NK-92 treated with Interleukin-12 subunit alpha and Interleukin-12 subunit beta, amount 100 ng/mL, for 24 hours (cell line): ENCODE measurements at regions not wholly inside any gene's neighbourhood (a gene's known extent, or its start where the extent isn't known, plus 50 kb on each side); places are given as distances from the start of the nearest gene placed in this dataset.

Source experiments
- DNase-seq: peaks from one replicate; lab custom pipeline; 2025; lab: John Stamatoyannopoulos, UW

DNA sequence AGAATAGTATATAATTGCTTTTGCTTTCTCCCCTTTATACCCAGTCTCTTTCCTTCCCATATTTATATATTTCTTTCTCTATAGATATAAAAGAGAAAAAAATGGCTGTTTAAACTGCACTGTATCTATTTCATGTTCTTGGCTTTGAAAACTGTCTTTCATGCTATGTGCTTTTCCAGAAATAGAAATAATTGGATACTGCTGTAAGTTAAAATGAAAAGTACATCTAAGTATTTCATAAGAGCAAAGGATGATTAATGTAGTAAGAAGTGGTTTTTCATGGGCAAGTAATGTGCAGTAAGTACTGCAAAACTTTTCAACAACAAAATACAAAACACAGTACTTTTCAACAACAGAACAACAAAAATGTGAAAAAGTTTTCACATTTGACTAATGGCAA is 237.9 kb downstream of the SNCA start:
- DNase-seq = no peak

DNA sequence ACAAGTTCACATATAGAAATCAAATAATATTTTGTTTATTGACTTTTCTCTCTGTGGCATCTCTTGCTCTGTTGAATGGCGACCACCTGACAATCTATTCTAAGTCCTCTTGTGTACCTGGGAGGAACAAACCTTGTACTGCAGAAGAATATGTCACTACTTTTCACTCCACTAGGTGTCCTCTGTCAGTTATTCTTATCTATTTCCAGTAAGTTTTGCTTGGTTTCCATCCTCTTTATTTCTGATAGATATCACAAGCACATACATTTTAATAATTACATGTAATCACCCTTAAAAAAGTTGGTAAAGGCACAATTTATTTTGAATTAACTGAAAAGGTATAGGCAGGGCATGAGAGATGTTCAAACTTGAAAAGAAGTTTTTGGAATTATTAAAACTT is 238.4 kb downstream of the SNCA start:
- no peak for DNase-seq

DNA sequence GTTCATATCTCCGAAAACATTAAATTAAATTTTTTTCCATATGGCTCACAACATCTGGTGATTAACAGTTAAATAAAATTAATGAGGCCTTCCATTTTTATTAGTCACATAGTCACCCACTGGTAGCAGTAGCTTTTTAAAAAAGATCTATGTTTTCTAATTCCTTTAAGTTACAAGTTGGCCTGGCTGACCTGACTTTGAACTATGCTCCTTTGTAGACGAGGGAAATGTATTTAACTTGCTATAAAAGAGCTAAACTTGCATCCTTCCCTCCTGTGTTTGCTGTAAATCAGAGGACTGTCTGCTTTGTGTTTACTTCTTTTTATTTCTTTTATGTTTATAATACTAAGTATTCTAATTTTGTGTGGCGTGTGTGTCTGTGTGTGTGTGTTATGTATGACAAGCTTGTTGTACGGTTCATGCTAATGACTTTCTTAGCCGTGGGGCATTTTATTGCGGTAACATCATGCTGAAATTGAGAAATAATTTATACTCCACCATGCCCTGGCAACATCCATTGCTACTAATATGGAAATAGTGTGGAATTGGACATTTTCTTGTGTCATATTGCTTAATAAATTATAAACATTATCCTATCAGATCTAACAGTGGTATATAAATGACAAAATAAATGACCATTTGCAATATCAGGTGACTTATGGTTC is 241.7 kb downstream of the SNCA start:
- no peak for DNase-seq

DNA sequence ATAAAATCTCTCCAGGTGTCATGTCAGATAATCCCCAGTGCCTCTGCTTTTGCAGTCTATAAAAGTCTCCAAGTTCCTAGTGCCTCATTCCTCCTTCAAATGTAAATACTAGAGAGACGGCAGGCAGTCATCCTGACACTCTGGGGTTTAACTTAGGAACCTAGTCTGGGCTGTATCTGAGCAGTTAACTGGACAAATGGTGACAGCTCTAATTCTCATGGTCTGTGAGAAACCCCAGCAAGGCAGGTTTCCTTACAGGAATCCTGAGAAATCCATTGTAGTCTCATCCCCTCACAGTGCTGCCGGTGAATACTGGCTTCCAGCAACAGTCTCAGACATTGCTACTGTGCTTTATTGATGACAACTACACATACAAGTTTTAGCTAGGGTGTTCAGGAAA is 246.8 kb downstream of the SNCA start:
- no peak for DNase-seq

DNA sequence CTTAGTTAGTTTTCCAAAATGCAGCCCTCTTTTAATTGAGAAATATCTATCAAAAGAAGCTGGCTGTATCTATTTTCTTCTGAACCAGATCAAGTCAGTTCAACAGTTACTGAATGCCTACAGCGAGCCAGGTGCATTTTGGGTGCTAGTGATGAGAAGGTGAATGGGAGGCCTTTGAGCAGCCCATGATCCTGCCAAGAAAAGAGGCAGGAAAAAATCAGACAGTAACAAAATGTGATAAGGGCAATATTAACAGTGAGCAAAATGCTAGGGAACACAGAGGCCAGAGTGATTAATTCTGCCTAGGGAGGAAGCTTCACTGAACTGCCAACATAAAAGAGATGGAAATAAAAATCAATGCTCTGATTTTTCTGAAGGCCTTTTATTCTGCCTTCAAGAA is 248.5 kb downstream of the SNCA start:
- no peak for DNase-seq

DNA sequence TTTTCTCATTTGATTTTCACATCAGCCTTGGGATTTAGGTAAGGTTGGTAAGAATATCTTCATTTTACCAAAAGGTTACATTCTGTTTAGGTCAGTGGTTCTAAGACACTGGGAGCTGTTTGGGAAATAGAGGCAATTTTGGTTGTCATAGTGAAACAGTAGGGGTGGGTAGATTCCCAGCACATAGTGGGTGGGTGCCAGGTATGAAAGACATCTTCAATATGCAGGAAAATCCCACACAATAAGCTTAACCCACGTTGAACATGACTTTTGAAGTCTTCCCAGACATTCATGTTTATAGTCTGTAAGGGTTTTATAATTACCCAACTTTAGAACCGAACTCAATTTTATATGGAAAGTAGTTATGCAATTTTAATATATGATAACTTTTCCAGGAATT is 249.6 kb downstream of the SNCA start:
- DNase-seq = no peak

DNA sequence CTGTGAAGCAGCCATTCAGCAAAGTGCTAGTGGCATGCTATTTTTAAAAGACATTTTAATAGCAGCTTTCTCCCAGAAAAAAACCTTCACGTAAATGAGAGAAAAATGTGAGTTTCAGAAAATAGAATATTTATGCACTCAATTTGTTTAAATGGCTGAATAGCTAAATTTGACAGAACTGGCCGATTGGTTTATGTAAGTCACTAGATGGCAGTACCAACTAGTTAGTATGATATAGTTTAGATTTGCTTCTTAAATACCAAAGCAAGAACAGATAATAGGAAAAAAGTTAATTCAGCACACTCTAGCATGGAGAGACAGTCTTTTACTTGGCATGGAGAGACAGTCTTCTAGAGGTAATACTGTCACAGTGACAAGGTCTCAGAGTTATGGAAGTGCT is 250.1 kb downstream of the SNCA start:
- DNase-seq = no peak

DNA sequence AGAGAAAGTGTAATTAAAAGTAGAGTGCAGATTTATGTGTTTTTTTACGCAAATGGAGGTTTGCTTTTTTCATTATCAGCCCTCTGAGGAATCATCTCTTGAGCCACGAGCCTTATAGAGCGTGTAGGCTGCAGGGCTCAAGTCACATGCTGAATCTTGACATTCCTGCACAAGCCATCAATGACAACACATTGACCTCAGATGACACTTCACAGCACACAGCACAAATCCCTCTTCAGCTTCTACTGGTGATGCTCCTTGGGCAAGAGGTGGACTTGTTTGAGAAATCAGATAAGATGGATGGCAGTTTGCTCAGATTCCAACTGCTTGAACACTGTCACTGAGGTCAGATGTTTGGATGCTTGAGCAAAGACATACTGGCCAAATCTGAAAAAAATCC is 250.6 kb downstream of the SNCA start:
- no peak for DNase-seq

DNA sequence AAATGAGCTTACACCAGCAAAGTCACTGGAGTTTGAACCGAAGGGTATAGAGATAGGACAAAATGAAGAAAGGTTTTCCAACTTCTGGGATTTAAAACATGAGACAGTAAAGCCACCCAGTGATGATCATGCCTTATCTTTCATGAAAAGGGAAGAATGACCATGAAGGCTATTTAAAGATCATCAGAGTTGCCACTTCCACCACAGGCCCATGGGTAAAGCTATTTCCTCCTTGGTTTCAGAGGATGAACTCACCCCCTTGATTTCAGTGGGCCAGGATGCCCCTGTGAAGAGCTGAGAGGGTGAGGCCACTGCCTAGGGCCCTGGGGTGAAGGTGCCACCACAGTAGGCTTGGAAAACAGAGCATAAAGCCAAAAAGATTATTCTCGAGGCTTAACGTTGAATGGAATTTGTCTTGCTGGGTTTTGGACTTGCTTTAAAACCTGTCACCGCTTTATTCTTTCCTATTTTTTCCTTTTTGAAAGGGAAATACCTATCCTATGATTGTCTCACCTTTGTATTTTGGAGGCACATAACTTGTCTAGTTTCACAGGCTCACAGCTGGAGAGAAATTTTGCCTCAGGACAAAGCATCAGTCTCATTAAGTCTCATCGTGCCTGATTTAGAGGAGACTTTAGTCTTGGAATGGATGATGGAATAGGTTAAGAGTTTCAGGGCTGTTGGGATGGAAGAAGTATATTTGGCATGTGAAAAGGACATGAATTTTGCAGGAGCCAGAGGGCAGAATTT is 254.0 kb downstream of the SNCA start:
- no peak for DNase-seq

DNA sequence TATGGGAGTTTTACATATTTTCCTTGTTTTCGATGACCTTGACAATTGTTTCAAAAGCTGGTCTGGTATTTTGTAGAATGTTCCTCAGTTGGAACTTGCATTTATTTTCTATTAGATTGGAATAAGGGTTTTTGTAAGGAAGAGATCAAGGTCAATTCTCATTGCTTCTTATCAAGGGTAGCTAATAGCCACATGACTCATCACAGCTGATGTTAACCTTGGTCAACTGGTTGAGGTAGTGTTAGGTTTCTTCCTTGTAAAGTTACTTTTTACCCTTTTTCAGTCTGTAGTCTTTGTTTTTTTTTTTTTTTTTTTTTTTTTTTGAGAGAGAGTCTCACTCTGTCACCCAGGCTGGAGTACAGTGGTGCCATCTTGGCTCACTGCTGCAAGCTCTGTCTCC is 257.2 kb downstream of the SNCA start:
- DNase-seq = no peak

DNA sequence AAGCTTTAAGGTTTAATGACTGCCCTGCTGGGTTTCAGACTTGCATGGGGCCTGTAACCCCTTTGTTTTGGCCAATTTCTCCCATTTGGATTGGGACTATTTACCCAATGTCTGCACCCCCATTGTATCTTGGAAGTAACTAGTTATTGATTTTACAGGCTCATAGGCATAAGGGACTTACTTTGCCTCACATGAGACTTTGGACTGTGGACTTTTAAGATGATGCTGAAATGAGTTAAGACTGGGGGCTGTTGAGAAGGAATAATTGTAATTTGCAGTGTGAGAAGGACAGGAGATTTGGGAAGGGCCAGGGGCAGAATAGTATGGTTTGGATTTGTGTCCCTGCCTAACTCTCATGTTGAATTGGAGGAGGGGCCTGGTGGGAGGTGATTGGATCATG is 260.7 kb downstream of the SNCA start:
- no peak for DNase-seq

DNA sequence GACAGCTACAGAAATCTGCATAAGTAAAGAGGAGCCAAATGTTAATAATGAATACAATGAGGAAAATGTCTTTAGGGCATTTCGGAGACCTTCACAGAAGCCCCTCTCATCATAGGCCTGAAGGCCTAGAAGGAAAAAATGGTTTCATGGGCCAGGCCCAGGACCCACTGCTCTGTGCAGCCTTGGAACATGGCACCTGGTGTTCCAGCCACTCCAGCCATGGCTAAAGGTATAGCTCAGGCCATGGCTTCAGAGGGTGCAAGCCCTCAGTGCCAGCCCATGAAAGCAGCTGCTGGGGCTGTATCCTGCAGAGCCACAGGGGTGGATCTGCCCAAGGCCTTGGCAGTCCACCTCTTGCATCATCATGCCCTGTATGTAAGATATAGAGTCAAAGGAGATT is 261.1 kb downstream of the SNCA start:
- DNase-seq = no peak

DNA sequence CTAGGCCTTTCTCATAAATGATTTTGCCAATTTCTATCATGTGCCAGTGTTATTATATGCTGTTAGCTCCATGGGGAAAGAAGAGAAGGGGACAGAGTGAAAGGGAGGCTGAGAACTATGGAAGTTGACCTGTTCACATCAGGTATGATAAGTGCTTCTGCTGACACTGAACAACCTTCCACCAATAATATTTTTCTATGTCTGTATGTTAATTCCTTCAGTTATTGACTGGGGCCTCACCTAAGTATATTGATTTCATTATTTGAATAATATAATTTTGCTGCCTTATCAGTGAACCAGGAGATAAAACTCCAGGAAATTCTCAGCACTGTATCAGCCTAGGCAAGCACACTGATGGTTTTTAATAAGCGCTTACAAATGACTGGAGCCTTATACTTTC is 262.8 kb downstream of the SNCA start:
- DNase-seq = no peak

DNA sequence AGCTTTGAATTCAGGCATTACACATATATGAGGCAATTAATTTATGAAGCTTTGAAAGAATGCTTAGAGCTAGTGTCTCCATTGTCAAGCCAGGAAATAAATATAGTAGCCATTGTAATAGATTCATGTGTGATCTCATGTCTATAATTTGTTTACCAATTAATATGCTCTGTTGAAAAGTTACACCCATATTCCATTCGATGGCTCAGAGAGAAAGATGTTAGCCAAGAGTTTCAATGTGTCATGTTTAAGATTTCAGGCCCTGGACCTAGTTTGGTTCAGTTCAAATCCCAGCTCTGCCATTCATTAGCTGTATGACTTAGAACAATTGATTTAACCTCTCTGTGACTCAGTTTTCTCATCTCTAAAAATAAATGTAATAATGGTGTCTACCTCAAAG is 263.3 kb downstream of the SNCA start:
- no peak for DNase-seq

DNA sequence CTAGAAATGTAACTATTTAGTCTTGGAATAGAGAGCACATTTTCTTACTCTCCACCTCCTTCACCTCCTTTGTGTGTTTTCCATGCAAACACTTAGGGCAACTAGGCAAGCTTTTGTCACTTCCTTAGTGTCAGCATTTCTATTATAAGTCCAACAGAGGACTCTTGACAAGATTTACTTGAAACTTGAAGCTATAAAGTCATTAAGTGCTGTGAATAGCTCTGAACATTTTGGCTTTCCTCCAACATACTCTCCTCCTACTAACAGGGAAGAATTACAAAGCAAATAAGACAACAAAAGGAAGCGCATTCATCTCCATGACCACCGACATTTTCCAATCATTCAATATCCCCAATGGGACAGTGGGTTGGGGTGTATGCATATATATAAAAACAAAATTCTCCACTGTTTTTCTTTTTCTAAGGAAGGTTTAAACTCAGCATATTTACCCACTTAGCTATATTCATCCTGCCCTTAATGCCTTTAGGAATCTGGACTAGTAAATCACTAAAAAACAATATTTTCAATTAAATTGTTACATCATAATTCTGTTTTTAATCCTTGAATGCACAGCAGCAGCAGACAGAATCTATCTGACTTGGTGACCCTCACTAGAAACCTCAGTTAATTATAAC is 264.6 kb downstream of the SNCA start:
- DNase-seq = no peak

DNA sequence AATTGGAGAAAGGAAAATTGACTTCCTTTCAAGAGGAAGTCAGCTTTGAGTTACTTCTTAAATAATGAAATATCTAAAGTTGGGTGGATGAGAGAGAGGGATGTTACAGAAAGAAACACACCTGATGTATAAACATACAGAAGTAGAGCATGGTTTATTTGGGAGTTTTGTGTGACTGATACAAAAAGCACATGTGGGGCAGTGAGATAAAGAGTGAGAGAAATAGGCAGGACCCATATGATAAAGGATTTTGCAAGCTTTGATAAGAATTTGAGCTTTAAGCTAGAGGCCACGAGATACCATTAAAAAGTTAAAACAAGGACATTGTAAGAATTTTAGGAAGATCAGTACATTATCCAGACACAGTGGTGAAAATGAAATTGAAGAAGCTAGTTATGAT is 263.3 kb upstream of the GPRIN3 start:
- DNase-seq = no peak

DNA sequence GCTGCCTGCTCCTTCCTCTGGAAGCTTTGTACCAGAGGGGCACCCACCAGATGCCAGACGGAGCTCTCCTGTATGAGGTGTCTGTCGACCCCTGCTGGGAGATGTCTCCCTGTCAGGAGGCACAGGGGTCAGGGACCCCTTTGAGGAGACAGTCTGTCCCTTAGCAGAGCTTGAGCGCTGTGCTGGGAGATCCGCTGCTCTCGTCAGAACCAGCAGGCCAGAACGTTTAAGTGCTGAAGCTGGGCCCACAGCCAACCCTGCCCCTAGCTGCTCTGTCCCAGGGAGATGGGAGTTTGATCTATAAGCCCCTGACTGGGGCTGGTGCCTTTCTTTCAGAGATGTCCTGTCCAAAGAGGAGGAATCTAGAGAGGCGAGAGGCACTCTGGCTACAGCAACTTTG is 260.3 kb upstream of the GPRIN3 start:
- DNase-seq = no peak

DNA sequence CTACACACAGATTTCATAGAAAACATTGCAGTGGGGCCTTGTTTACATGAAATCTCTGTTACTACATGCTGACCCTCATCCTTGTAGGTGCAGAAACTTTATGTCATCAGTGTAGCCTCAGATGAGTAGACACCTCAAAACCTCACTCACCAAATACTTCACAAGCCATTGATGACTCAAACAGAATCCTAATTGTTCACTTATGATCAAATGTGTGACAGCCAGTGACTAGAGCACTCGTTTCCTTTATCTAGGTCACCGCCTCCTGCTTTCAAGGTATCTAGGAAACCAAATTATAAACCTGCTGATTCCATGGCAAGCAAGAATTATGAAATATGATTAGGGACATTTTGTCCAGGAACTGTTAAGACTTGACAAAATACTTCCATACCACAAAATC is 255.8 kb upstream of the GPRIN3 start:
- no peak for DNase-seq

DNA sequence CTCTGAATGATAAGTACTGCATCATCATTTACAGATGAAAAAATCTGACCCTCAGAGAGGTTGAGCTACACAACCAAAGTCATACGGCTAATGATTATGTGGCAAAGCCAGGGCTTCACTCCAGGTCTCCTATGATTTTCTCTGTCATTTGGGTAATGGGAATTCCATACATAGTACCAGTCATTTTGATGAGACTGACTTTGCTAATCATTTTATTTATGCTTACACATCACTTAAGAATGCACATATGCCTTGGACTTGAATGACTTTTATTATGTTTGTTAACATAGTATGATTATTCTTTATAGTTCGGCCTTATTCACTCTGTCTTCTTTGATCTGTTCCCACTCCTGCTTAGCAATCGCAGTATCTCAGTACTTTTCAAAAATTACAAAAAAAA is 255.1 kb upstream of the GPRIN3 start:
- DNase-seq = no peak

DNA sequence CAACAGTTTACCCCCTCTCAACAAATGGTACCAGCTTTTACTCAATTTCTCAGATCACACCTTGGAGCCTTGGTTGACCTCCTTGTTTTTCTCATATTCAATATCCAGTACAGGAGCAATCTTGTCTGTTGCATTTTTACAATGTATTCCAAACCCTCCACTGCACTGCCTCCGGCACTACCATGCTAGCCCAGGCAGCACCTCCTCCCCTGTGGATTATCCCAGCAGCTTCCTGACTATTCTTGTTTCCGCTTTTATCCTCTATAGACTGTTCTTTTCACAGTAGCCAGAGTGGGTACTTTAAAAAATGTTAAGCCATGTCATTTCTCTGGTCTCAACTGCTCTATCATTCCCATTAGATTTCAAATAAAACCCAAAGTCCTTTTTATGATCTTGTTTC is 253.4 kb upstream of the GPRIN3 start:
- no peak for DNase-seq

DNA sequence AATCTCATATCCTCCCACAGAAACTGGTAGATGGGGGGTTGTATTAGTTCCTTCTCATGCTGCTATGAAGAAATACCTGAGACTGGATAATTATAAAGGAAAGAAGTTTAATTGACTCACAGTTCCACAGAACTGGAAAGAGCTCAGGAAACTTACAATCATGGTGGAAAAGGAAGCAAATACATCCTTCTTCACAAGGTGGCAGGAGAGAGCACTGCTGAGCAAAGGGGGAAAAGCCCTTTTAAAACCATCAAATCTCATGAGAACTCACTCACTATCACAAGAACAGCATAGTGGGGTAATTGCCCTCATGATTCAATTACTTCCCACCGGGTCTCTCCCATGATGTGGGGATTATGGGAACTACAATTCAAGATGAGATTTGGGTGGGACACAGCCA is 250.5 kb upstream of the GPRIN3 start:
- no peak for DNase-seq

DNA sequence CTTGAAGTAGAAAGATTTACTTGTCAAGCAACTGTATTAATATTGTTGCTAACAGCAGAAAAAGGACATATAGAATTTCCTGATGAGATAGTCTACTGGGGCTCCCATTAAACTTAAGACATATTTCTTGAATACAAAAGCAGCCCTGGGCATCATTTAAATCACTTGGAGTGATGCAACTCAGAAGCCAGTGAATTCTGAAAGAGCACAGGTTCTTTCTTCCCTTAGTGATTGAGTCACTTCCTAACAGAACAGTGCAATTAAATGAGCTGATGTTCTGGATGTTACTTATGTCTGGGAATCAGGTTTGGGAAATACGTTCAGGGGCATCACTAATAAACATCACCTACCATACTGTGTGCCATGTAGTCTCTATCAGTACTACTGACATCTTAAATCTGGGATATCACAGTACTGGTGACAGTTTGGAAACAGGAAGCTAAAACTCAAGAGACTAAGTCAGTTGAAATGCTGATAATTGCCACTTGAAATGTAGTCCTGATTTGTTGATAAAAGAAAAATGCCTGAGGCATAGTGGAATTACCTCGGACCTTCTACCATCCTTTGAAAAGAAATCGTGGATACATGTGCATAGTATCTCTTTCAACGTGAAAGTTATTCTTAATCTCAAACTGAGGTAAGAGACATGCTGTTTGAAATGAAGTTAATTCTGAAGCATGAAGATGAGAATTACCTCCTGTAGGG is 249.2 kb upstream of the GPRIN3 start:
- no peak for DNase-seq

DNA sequence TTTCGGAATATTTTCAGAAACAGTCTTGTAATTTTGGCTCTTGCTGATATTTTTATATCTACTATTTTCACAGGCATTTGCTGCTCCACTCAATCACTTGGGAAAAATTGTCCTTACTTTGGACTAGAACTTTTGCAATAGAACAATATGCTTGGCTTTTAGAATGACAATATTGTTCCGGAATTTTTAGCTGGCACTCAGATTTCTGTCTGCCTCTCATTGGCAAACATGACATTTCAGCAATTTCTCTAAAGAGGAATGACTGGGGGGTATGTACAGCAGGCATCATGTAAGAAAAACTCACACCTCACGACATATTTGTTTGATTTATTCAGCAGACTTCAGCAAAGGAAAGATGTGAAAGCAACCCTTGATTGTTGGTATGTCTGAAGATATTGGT is 243.6 kb upstream of the GPRIN3 start:
- no peak for DNase-seq
